NCI-H2227 (cell line): ENCODE measurements at regions not wholly inside any gene's neighbourhood (a gene's known extent, or its start where the extent isn't known, plus 50 kb on each side); places are given as distances from the start of the nearest gene placed in this dataset.

Experiments
- DNase-seq: peaks from one replicate; lab custom pipeline; 2025; ENCODE audit not compliant: unreplicated experiment; lab: John Stamatoyannopoulos, UW

GRCh38 chrX:69028006-69028760 lies 137.1 kb downstream of the PJA1 start:
- no peak for DNase-seq

GRCh38 chrX:69027181-69028005 lies 137.9 kb downstream of the PJA1 start:
- no peak for DNase-seq

- DNase-seq = no peak
These were observed 139.4 kb downstream of the PJA1 start for GRCh38 chrX:69025802-69026301.

- peak; percentile 11 for DNase-seq
These were observed 140.3 kb downstream of the PJA1 start for GRCh38 chrX:69024931-69025330.

GRCh38 chrX:69024161-69024736 lies 141.0 kb downstream of the PJA1 start:
- DNase-seq = no peak

- no peak for DNase-seq
These were observed 142.8 kb downstream of the PJA1 start for GRCh38 chrX:69022430-69022829.

- DNase-seq = no peak
These were observed 143.9 kb downstream of the PJA1 start for GRCh38 chrX:69021141-69021960.

GRCh38 chrX:69020316-69020715 lies 144.9 kb downstream of the PJA1 start:
- no peak for DNase-seq

GRCh38 chrX:69019073-69019890 lies 146.0 kb downstream of the PJA1 start:
- no peak for DNase-seq

- DNase-seq = no peak
These were observed 146.7 kb downstream of the PJA1 start for GRCh38 chrX:69018416-69019072.

- DNase-seq = no peak
These were observed 148.8 kb downstream of the PJA1 start for GRCh38 chrX:69016293-69016941.

GRCh38 chrX:69015564-69016292 lies 149.5 kb downstream of the PJA1 start:
- DNase-seq = peak; percentile 30

- no peak for DNase-seq
These were observed 150.1 kb downstream of the PJA1 start for GRCh38 chrX:69015156-69015555.

- no peak for DNase-seq
These were observed 151.1 kb downstream of the PJA1 start for GRCh38 chrX:69014200-69014599.

- DNase-seq = no peak
These were observed 154.9 kb downstream of the PJA1 start for GRCh38 chrX:69010339-69010738.

GRCh38 chrX:69000877-69001276 lies 164.4 kb downstream of the PJA1 start:
- no peak for DNase-seq

- DNase-seq = no peak
These were observed 165.3 kb downstream of the PJA1 start for GRCh38 chrX:68999931-69000330.

- no peak for DNase-seq
These were observed 165.9 kb downstream of the PJA1 start for GRCh38 chrX:68999356-68999755.
